SJSA1 (cell line): ENCODE measurements at regions not wholly inside any gene's neighbourhood (a gene's known extent, or its start where the extent isn't known, plus 50 kb on each side); places are given as distances from the start of the nearest gene placed in this dataset.
"Not testable (repeated sequence)": the region's sequence is repeated elsewhere in the genome, so short reads cannot be mapped to it uniquely, and the experiment has no call there.

Experiments
- DNase-seq, 2 experiments: peaks; one replicate each; pipeline ENCODE4 v3.0.0-alpha.2; 2015 to 2020; ENCODE audit warnings: low spot score in 2 of 2, low read depth in 1 of 2
- H3K27ac ChIP-seq: fragments of 250-450 bp; sonication (Bioruptor Pico); 2 replicates; pipeline ENCODE4 v1.5.1; 2020; ENCODE audit warnings: mild to moderate bottlenecking, moderate library complexity
- H3K27me3 ChIP-seq: fragments of 250-450 bp; sonication (Bioruptor Pico); replicated peaks from 2 replicates; pipeline ENCODE4 v1.5.1; 2020; ENCODE audit warnings: mild to moderate bottlenecking, moderate library complexity
- H3K36me3 ChIP-seq: fragments of 250-450 bp; sonication (Bioruptor Pico); 2 replicates; pipeline ENCODE4 v1.5.1; 2020; ENCODE audit warnings: mild to moderate bottlenecking
- H3K4me1 ChIP-seq: fragments of 250-450 bp; sonication (Bioruptor Pico); replicated peaks from 2 replicates; pipeline ENCODE4 v1.6.1; 2021; ENCODE audit warnings: mild to moderate bottlenecking
- H3K4me3 ChIP-seq: fragments of 250-450 bp; sonication (Bioruptor Pico); 2 replicates; pipeline ENCODE4 v1.5.1; 2020; ENCODE audit warnings: mild to moderate bottlenecking
- H3K9me3 ChIP-seq: fragments of 250-450 bp; sonication (Bioruptor Pico); replicated peaks from 2 replicates; pipeline ENCODE4 v1.5.1; 2020; ENCODE audit warnings: mild to moderate bottlenecking

GRCh38 chr16:77041468-77041867 is 149.5 kb upstream of the MON1B start:
- H3K4me1 ChIP-seq: no peaks in the 10 kb centered on the region
- DNase-seq: no peak
- no peaks in the 10 kb centered on the region for H3K36me3 ChIP-seq
- H3K27ac ChIP-seq: no peak overlapping the region
- H3K9me3 ChIP-seq: no peaks in the 10 kb centered on the region
- no peak overlapping the region for H3K4me3 ChIP-seq
- H3K27me3 ChIP-seq: no peaks in the 10 kb centered on the region

- no peak overlapping the region for H3K4me3 ChIP-seq
- H3K27ac ChIP-seq: no peak overlapping the region
- no peak for DNase-seq
- H3K4me1 ChIP-seq: no peaks in the 10 kb centered on the region
- no peaks in the 10 kb centered on the region for H3K36me3 ChIP-seq
- H3K27me3 ChIP-seq: no peaks in the 10 kb centered on the region
- H3K9me3 ChIP-seq: no peaks in the 10 kb centered on the region
Measured at GRCh38 chr16:77043076-77043475, 147.9 kb upstream of the MON1B start.

GRCh38 chr16:77046206-77046605 is 144.8 kb upstream of the MON1B start:
- Histone ChIP-seq H3K27me3 (0 out of 2 replicates have a peak, but pooled peaks cover 4% of the 10 kb centered on the region), H3K4me3 (no peak overlapping the region), H3K36me3 (no peaks in the 10 kb centered on the region), H3K27ac (no peak overlapping the region), H3K4me1 (no peaks in the 10 kb centered on the region), H3K9me3 (no peaks in the 10 kb centered on the region)
- DNase-seq: no peak

- no peak overlapping the region for H3K27ac ChIP-seq
- H3K4me3 ChIP-seq: no peak overlapping the region
- no peaks in the 10 kb centered on the region for H3K36me3 ChIP-seq
- H3K27me3 ChIP-seq: 0 out of 2 replicates have a peak, but pooled peaks cover 4% of the 10 kb centered on the region
- H3K4me1 ChIP-seq: no peaks in the 10 kb centered on the region
- DNase-seq: no peak
- H3K9me3 ChIP-seq: no peaks in the 10 kb centered on the region
Measured at GRCh38 chr16:77048085-77048484, 142.9 kb upstream of the MON1B start.

- Histone ChIP-seq H3K27me3 (0 out of 2 replicates have a peak, but pooled peaks cover 4% of the 10 kb centered on the region), H3K9me3 (no peaks in the 10 kb centered on the region), H3K4me1 (no peaks in the 10 kb centered on the region), H3K27ac (no peak overlapping the region), H3K36me3 (no peaks in the 10 kb centered on the region), H3K4me3 (no peak overlapping the region)
- no peak for DNase-seq
Measured at GRCh38 chr16:77049577-77049976, 141.4 kb upstream of the MON1B start.

- not testable (repeated sequence) for H3K4me1 ChIP-seq, H3K27ac ChIP-seq, H3K9me3 ChIP-seq, DNase-seq, H3K27me3 ChIP-seq, H3K36me3 ChIP-seq, H3K4me3 ChIP-seq
Measured at GRCh38 chr16:77056597-77056996, 134.4 kb upstream of the MON1B start.

GRCh38 chr16:77057161-77057774 is 133.7 kb upstream of the MON1B start:
- Histone ChIP-seq H3K36me3 (no peaks in the 10 kb centered on the region), H3K4me3 (no peak overlapping the region), H3K27me3 (no peaks in the 10 kb centered on the region), H3K9me3 (no peaks in the 10 kb centered on the region; the same call in 1 of the 2 replicates), H3K27ac (no peak overlapping the region), H3K4me1 (no peaks in the 10 kb centered on the region)
- no peak for DNase-seq

GRCh38 chr16:77059446-77059845 is 131.5 kb upstream of the MON1B start:
- H3K27me3 ChIP-seq: no peaks in the 10 kb centered on the region
- H3K4me3 ChIP-seq: no peak overlapping the region
- H3K4me1 ChIP-seq: no peaks in the 10 kb centered on the region
- no peak for DNase-seq
- H3K27ac ChIP-seq: no peak overlapping the region
- no peaks in the 10 kb centered on the region; the same call in 1 of the 2 replicates for H3K9me3 ChIP-seq
- no peaks in the 10 kb centered on the region for H3K36me3 ChIP-seq

GRCh38 chr16:77060614-77061013 is 130.4 kb upstream of the MON1B start:
- Histone ChIP-seq H3K27me3 (no peaks in the 10 kb centered on the region), H3K4me1 (no peaks in the 10 kb centered on the region), H3K4me3 (no peak overlapping the region), H3K27ac (no peak overlapping the region), H3K9me3 (no peaks in the 10 kb centered on the region; the same call in 1 of the 2 replicates), H3K36me3 (no peaks in the 10 kb centered on the region)
- DNase-seq: no peak

GRCh38 chr16:77062878-77063675 is 127.9 kb upstream of the MON1B start:
- Histone ChIP-seq H3K4me3 (no peak overlapping the region), H3K27me3 (no peaks in the 10 kb centered on the region), H3K4me1 (no peaks in the 10 kb centered on the region), H3K36me3 (no peaks in the 10 kb centered on the region), H3K9me3 (no peaks in the 10 kb centered on the region), H3K27ac (no peak overlapping the region)
- no peak for DNase-seq

- DNase-seq: no peak
- H3K36me3 ChIP-seq: no peaks in the 10 kb centered on the region
- H3K27me3 ChIP-seq: no peaks in the 10 kb centered on the region
- no peak overlapping the region for H3K27ac ChIP-seq
- H3K9me3 ChIP-seq: no peaks in the 10 kb centered on the region
- H3K4me3 ChIP-seq: no peak overlapping the region
- no peaks in the 10 kb centered on the region for H3K4me1 ChIP-seq
Measured at GRCh38 chr16:77063676-77064016, 127.3 kb upstream of the MON1B start.

- Histone ChIP-seq H3K4me1 (no peaks in the 10 kb centered on the region), H3K27ac (no peak overlapping the region), H3K4me3 (no peak overlapping the region), H3K36me3 (no peaks in the 10 kb centered on the region), H3K9me3 (no peaks in the 10 kb centered on the region), H3K27me3 (no peaks in the 10 kb centered on the region)
- DNase-seq: no peak
Measured at GRCh38 chr16:77064037-77064436, 127.0 kb upstream of the MON1B start.

- H3K27ac ChIP-seq: no peak overlapping the region
- no peaks in the 10 kb centered on the region for H3K27me3 ChIP-seq
- no peak for DNase-seq
- H3K36me3 ChIP-seq: no peaks in the 10 kb centered on the region
- H3K9me3 ChIP-seq: no peaks in the 10 kb centered on the region
- no peaks in the 10 kb centered on the region for H3K4me1 ChIP-seq
- H3K4me3 ChIP-seq: no peak overlapping the region
Measured at GRCh38 chr16:77066896-77067496, 124.0 kb upstream of the MON1B start.

GRCh38 chr16:77067900-77068299 is 123.1 kb upstream of the MON1B start:
- H3K27me3 ChIP-seq: no peaks in the 10 kb centered on the region
- no peak overlapping the region for H3K27ac ChIP-seq
- no peaks in the 10 kb centered on the region for H3K9me3 ChIP-seq

More at GRCh38 chr16:77067900-77068299, 123.1 kb upstream of the MON1B start:
- DNase-seq: no peak
- Histone ChIP-seq H3K36me3 (no peaks in the 10 kb centered on the region), H3K4me3 (no peak overlapping the region), H3K4me1 (no peaks in the 10 kb centered on the region)
